Heart left ventricle (tissue), 16 donors: ENCODE measurements at regions not wholly inside any gene's neighbourhood (a gene's known extent, or its start where the extent isn't known, plus 50 kb on each side); places are given as distances from the start of the nearest gene placed in this dataset.

Experiments used
- ATAC-seq, 4 donors: fragments of 200-7000 bp; cut with Tn5 transposase; one replicate each; pipeline ENCODE4 v1.9.1; 2020 to 2022; ENCODE audit warnings: moderate library complexity in 4 of 4, mild to moderate bottlenecking in 3 of 4, moderate number of reproducible peaks in 1 of 4
- DNase-seq, 5 donors: peaks; one replicate each; pipeline ENCODE4 v3.0.0-alpha.2; 2020
- H3K27ac ChIP-seq, 12 donors: fragments of 200-600 bp; sonication (generic) in 4 of 12; one replicate each; pipeline versions ENCODE4 v1.5.0 to v1.8.0; 2016 to 2022; ENCODE audit warnings: mild to moderate bottlenecking in 2 of 12
- H3K27me3 ChIP-seq, 9 donors: fragments of 200-600 bp; sonication (generic) in 2 of 9; one replicate each; pipeline versions ENCODE4 v1.5.1 to v1.8.0; 2016 to 2022; ENCODE audit warnings: mild to moderate bottlenecking in 3 of 9
- H3K36me3 ChIP-seq, 9 donors: fragments of 200-600 bp; sonication (generic) in 2 of 9; one replicate each; pipeline versions ENCODE4 v1.5.0 to v1.8.0; 2018 to 2022; ENCODE audit warnings: mild to moderate bottlenecking in 2 of 9
- H3K4me1 ChIP-seq, 12 donors: fragments of 200-600 bp; sonication (generic) in 4 of 12; one replicate each; pipeline versions ENCODE4 v1.5.0 to v1.8.0; 2016 to 2022; ENCODE audit warnings: mild to moderate bottlenecking in 3 of 12
- H3K4me3 ChIP-seq, 12 donors: fragments of 200-600 bp; sonication (generic) in 4 of 12; one replicate each; pipeline versions ENCODE4 v1.5.0 to v1.8.0; 2017 to 2022; ENCODE audit warnings: mild to moderate bottlenecking in 9 of 12, moderate library complexity in 4 of 12
- H3K9me3 ChIP-seq, 12 donors: fragments of 200-600 bp; sonication (generic) in 4 of 12; one replicate each; pipeline versions ENCODE4 v1.5.0 to v1.8.0; 2016 to 2022; ENCODE audit warnings: mild to moderate bottlenecking in 1 of 12
- CTCF ChIP-seq, 12 donors: fragments of 200-600 bp; sonication (generic) in 4 of 12; IDR thresholded peaks; one replicate each; pipeline versions ENCODE4 v1.5.0 to v1.8.0; 2018 to 2022; ENCODE audit warnings: antibody characterized with exemption in 12 of 12, mild to moderate bottlenecking in 5 of 12
- POLR2A ChIP-seq, 2 donors: fragments of 450-650 bp; IDR thresholded peaks; one replicate each; pipeline ENCODE4 v1.6.1; 2017; ENCODE audit warnings: antibody characterized with exemption in 2 of 2, mild to moderate bottlenecking in 2 of 2, moderate library complexity in 2 of 2
- WGBS, 4 donors: extraction: QIAGEN DNeasy Blood & Tissue Kit in 2 of 4; methylation state at CpG; one replicate each; pipeline versions ENCODE4 v1.1.5 to v1.1.7; 2013 to 2018; 5-methylcytosine and 5-hydroxymethylcytosine counted together
- intact Hi-C, 10 donors: fragments of 100-400 bp; cut with DNase I; formaldehyde crosslinking; loops; one replicate each; pipeline versions ENCODE4 v1.11.1 to v1.14.2; 2022
- donor health status: ischemic (EF 13 %, LVEDD 7.1; RV severe dilation, severe dysfunction).
- donor health status: healthy with polysubstance abuse.
- donor health status: DM: no; HTN: yes; CAD: no.
- donor health status: DM: no; HTN: no; CAD: no.
- donor health status: ischemic (EF 25% LVEDD 6.9; RV normal size, moderate dysfunction).
- donor health status: ischemic (EF 25% LVEDD 5.7; RV mildly dilated, moderate dysfunction).
- donor health status: healthy.
- donor health status: DM: yes; HTN: yes; CAD: no.
- donor health status: ischemic (EF 35%, LVEDD 5.7; RV mildly dilated, moderate dysfunction).
- donor health status: nonischemic (EF 11% LVEDD 7.7; RV severe dilation, severe dysfunction).
- donor health status: DM: yes; HTN: yes; CAD: no.
- donor health status: PGD.
- donor health status: ischemic (EF 29% LVEDD 5.4; RV normal size, mild dysfunction).
- donor health status: nonischemic (EF 23%, LVEDD 6.1; RV moderate dilation, normal function).

- 38 to 64% (median 46%) methylated on average over 1 of the region's 1 CpG for WGBS, 4 donors
- DNase-seq (no peak), ATAC-seq (no peak)
- intact Hi-C loops, result no loop called here
- Histone ChIP-seq H3K4me3 (no peak overlapping the region), H3K27me3 (no peaks in the 10 kb centered on the region), H3K27ac (no peak overlapping the region), H3K4me1 (peaks cover 0 to 17% (median 0%) of the 10 kb centered on the region in 12 donors), H3K36me3 (no peaks in the 10 kb centered on the region), H3K9me3 (no peaks in the 10 kb centered on the region)
- TF ChIP-seq POLR2A (IDR thresholded peaks at IDR 0.05), result no peak
- TF ChIP-seq CTCF (IDR thresholded peaks at IDR 0.05), result no peak
Observed at GRCh38 chr12:98446682-98447081, 68.7 kb upstream of the TMPO start.

GRCh38 chr12:98449584-98449983, 65.8 kb upstream of the TMPO start:
- no peaks in the 10 kb centered on the region for H3K27me3 ChIP-seq
- no peaks in the 10 kb centered on the region for H3K9me3 ChIP-seq
- 89 to 96% (median 94%) methylated on average over 3 of the region's 3 CpGs for WGBS, 4 donors
- H3K4me1 ChIP-seq, result peaks cover 0 to 17% (median 0%) of the 10 kb centered on the region in 12 donors
- ATAC-seq (no peak), DNase-seq (no peak)
- no peak for TF ChIP-seq POLR2A (IDR thresholded peaks at IDR 0.05)
- no peak for TF ChIP-seq CTCF (IDR thresholded peaks at IDR 0.05)
- H3K4me3 ChIP-seq, result no peak overlapping the region
- no peak overlapping the region for H3K27ac ChIP-seq
- no peaks in the 10 kb centered on the region for H3K36me3 ChIP-seq
- intact Hi-C loops, result no loop called here

- Histone ChIP-seq H3K36me3 (no peaks in the 10 kb centered on the region), H3K27ac (no peak overlapping the region), H3K4me1 (peaks cover 0 to 8% (median 2%) of the 10 kb centered on the region in 12 donors), H3K27me3 (no peaks in the 10 kb centered on the region), H3K4me3 (no peak overlapping the region), H3K9me3 (no peaks in the 10 kb centered on the region)
- TF ChIP-seq POLR2A (IDR thresholded peaks at IDR 0.05) (no peak), CTCF (IDR thresholded peaks at IDR 0.05) (no peak)
- 88 to 91% (median 90%) methylated on average over 4 of the region's 4 CpGs for WGBS, 4 donors
- no peak for DNase-seq
- intact Hi-C loops, result no loop called here
- ATAC-seq, result no peak
Observed at GRCh38 chr12:98453070-98453469, 62.3 kb upstream of the TMPO start.

- no peak overlapping the region for H3K27ac ChIP-seq
- H3K9me3 ChIP-seq, result no peaks in the 10 kb centered on the region
- H3K27me3 ChIP-seq, result no peaks in the 10 kb centered on the region
- peaks cover 0 to 8% (median 2%) of the 10 kb centered on the region in 12 donors for H3K4me1 ChIP-seq
- TF ChIP-seq POLR2A (IDR thresholded peaks at IDR 0.05) (no peak), CTCF (IDR thresholded peaks at IDR 0.05) (no peak)
- no peak overlapping the region for H3K4me3 ChIP-seq
- no peaks in the 10 kb centered on the region for H3K36me3 ChIP-seq
- ATAC-seq (no peak), DNase-seq (no peak)
- 92 to 94% (median 92%) methylated on average over 2 of the region's 2 CpGs for WGBS, 4 donors
- intact Hi-C loops, result no loop called here
Observed at GRCh38 chr12:98453492-98453891, 61.9 kb upstream of the TMPO start.
